Neural crest cell (in vitro differentiated cells): ENCODE measurements at regions not wholly inside any gene's neighbourhood (a gene's known extent, or its start where the extent isn't known, plus 50 kb on each side); places are given as distances from the start of the nearest gene placed in this dataset.
A peak's percentile ranks its signal among the peaks of the same experiment; 100 is the strongest.

Experiments
- DNase-seq: peaks from one replicate; pipeline ENCODE4 v3.0.0; 2021; ENCODE audit warnings: low read depth, mixed read lengths, low spot score
- H3K27ac Mint-ChIP-seq: one replicate; pipeline ENCODE4 v1.8.0; 2021; ENCODE audit warnings: mild to moderate bottlenecking, mixed read lengths; ENCODE audit not compliant: unreplicated experiment
- H3K27me3 Mint-ChIP-seq: 2 replicates; pipeline ENCODE4 v1.8.0; 2021; ENCODE audit warnings: low read depth, mild to moderate bottlenecking, mixed read lengths
- H3K36me3 Mint-ChIP-seq: 2 replicates; pipeline ENCODE4 v1.8.0; 2021; ENCODE audit warnings: low read depth, mild to moderate bottlenecking, mixed read lengths
- H3K4me1 Mint-ChIP-seq: 2 replicates; pipeline ENCODE4 v1.8.0; 2021; ENCODE audit warnings: mixed read lengths
- H3K4me3 Mint-ChIP-seq: one replicate; pipeline ENCODE4 v1.8.0; 2021; ENCODE audit warnings: mild to moderate bottlenecking, mixed read lengths
- H3K9me3 Mint-ChIP-seq: 2 replicates; pipeline ENCODE4 v1.8.0; 2021; ENCODE audit warnings: mixed read lengths
- TF ChIP-seq, protein P1 (sequence below): fragments of 200-600 bp; sonication (generic); conservative IDR thresholded peaks from 2 replicates; pipeline ENCODE4 v1.5.0; 2021; ENCODE audit warnings: antibody characterized with exemption, mild to moderate bottlenecking

DNA sequence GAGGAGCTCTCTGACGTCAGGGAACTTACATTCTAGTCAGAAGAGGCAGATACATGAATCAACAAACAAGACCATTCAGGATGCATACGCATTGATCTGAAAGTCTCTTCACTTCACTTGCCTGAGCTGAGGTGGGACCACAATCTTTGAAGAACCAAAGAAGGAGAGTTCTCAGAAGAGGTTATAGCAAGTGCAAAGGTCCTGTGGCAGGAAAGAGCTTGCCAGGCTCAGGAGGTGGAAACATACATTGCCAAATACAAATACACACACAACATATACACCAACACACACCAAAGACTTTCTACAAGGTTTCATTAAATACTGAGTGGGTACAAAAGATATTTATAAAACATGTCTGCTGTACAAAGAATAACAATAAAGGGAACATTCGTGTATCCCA is 86.8 kb upstream of the GJB5 start:
- Mint-ChIP-seq H3K4me1 (no peaks in the 10 kb centered on the region), H3K27ac (no peak overlapping the region), H3K9me3 (peaks cover 10% of the 10 kb centered on the region), H3K27me3 (peaks cover 33% of the 10 kb centered on the region), H3K4me3 (no peak overlapping the region), H3K36me3 (no peaks in the 10 kb centered on the region)
- DNase-seq: no peak
- TF ChIP-seq, protein P1, sequence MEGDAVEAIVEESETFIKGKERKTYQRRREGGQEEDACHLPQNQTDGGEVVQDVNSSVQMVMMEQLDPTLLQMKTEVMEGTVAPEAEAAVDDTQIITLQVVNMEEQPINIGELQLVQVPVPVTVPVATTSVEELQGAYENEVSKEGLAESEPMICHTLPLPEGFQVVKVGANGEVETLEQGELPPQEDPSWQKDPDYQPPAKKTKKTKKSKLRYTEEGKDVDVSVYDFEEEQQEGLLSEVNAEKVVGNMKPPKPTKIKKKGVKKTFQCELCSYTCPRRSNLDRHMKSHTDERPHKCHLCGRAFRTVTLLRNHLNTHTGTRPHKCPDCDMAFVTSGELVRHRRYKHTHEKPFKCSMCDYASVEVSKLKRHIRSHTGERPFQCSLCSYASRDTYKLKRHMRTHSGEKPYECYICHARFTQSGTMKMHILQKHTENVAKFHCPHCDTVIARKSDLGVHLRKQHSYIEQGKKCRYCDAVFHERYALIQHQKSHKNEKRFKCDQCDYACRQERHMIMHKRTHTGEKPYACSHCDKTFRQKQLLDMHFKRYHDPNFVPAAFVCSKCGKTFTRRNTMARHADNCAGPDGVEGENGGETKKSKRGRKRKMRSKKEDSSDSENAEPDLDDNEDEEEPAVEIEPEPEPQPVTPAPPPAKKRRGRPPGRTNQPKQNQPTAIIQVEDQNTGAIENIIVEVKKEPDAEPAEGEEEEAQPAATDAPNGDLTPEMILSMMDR: no peak

DNA sequence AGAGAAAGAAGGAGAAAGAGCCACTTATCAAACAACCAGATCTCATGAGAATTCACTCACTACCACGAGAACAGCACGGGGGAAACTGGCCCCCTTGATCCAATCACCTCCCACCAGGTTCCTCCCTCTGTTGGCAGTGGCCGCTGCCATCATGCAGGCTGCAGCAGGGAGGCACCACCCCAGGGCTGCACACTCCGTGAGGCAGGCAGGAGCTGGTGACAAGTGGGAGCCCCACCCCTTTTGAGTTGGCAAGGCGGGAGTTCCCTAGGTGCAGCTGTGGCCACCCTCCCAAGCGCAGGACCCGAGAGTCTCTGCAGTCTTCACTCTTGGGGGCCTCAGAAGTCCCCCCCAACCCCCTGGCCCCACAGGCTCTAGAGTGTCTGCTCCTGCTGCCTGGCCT is 83.9 kb upstream of the GJB5 start:
- Mint-ChIP-seq H3K4me3 (no peak overlapping the region), H3K4me1 (no peaks in the 10 kb centered on the region), H3K27ac (no peak overlapping the region), H3K36me3 (no peaks in the 10 kb centered on the region), H3K9me3 (peaks cover 12% of the 10 kb centered on the region), H3K27me3 (peaks cover 35% of the 10 kb centered on the region)
- no peak for DNase-seq
- TF ChIP-seq, protein P1: no peak

DNA sequence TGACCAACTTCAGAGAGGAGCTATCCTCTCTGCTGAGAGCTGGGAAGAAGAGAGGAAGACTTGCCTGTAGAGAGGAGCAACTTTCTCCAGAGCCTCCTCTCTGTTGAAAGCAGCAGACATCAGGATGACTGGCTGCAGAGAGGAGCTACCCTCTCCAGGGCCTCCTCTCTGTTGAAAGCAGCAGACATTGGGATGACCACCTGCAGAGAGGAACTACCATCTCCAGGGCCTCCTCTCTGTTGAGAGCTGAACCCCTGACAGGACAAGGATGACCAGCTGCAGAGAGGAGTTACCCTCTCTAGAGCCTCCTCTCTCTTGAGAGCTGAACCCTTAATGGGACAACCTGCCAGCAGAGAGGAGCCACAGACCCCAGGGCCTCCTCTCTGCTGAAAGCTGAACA is 83.0 kb upstream of the GJB5 start:
- Mint-ChIP-seq H3K9me3 (peaks cover 15% of the 10 kb centered on the region), H3K4me1 (no peaks in the 10 kb centered on the region), H3K4me3 (no peak overlapping the region), H3K27me3 (peaks cover 35% of the 10 kb centered on the region), H3K36me3 (no peaks in the 10 kb centered on the region), H3K27ac (no peak overlapping the region)
- TF ChIP-seq, protein P1: no peak
- DNase-seq: no peak

DNA sequence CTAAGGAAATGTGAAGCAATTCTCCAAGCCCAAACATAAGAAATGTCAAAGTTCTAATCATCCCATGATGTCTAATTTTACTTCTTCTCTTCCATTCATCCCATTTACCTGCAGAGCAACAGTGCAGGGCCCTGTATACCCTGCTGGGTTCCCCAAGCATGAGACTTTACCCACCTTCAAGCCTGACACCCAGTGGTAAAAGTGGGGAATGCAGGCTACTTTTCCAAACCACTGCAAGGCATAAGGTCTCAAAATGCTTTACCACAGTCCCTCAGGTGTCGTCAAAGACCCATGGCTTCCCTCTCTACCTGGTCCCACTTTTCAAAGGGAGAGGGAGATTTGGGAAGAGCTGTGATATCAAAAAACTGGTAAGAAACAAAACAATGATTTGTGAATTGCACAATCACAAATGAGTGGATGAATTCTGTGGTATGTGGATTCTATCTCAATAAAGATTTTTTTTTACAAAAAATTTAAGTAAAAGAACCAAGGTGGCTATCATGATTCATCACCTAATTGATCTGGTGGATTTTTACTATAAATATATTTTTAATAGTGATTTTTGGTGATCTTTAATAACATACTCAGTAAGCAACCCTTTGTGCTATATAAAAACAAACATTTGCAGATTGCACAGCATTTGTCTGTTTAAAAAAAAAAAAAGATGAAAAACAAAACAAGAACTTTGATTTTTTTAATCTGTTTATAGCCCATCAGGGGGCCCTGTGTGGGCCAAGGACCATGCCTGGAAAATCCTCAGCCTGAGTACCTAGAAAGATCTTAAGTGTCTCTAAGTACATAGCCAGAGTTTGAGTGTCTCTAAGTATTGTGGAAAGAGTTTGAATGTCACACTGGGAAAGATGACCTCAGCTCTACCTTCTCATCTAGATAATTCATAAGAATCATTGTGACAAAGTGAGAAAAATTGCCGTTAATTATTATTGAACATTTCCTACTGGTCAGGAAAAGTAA is 73.1 kb upstream of the GJB5 start:
- Mint-ChIP-seq H3K36me3 (no peaks in the 10 kb centered on the region), H3K9me3 (peaks cover 15% of the 10 kb centered on the region), H3K4me1 (no peaks in the 10 kb centered on the region), H3K27me3 (peaks cover 22% of the 10 kb centered on the region), H3K27ac (no peak overlapping the region), H3K4me3 (no peak overlapping the region)
- TF ChIP-seq, protein P1: peak; percentile 81
- DNase-seq: peak; percentile 63

DNA sequence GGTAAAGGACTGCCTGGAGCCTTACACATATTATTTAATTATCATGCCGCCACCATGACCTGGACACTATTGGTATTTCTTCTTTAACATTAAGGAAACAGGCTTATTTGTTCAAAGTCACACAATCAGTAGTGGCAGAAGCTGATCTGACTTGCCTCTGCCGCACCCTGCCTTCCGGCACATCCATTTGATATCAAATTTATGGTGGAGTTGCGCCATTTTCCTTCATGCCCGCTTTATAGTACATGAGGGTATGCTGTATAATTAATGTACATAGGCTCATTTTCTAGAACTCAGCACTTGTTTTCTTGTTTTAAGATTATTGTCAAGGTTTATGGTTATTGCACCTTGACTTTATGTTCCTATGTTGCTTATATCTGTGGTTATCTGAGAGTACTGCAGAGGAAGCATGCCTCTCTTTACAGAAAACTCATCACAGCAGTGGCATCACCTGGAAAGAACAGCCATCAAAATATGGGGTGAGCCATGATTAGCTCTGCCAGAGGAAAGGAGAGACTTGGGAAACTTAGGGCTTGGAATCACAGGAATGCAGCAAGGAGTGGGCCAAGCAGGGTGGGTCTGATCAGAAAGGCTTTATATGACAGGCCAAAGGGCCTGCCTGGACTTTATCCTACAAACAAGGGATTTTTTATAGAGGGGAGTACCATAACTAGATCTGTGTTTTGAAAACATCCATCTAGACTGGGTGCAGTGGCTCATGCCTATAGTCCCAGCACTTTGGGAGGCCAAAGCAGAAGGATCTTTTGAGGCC is 72.2 kb upstream of the GJB5 start:
- peaks cover 23% of the 10 kb centered on the region for H3K27me3 Mint-ChIP-seq

More for the DNA sequence above, 72.2 kb upstream of the GJB5 start:
- TF ChIP-seq, protein P1: no peak
- no peak for DNase-seq
- Mint-ChIP-seq H3K4me3 (no peak overlapping the region), H3K4me1 (no peaks in the 10 kb centered on the region), H3K36me3 (no peaks in the 10 kb centered on the region), H3K27ac (no peak overlapping the region), H3K9me3 (peaks cover 14% of the 10 kb centered on the region)
